Stimulated activated naive B cell treated with anti-CD40 and anti-IgM and Interleukin-4, amounts not matched to agents 10 μg/mL and 1 μg/mL and 100 μg/mL, for 72 hours (primary cell): ENCODE measurements at regions not wholly inside any gene's neighbourhood (a gene's known extent, or its start where the extent isn't known, plus 50 kb on each side); places are given as distances from the start of the nearest gene placed in this dataset.

Experiments used
- ATAC-seq, 2 donors: fragments of 150-1000 bp; cut with Tn5 transposase; replicated peaks; 2 replicates each; pipeline ENCODE4 v1.10.0; 2021; ENCODE audit warnings: moderate library complexity in 1 of 2
- DNase-seq: peaks from one replicate; pipeline ENCODE4 v3.0.0; 2021
- H3K27ac Mint-ChIP-seq: one replicate; pipeline ENCODE4 v1.8.0; 2022; ENCODE audit warnings: mild to moderate bottlenecking, mixed read lengths
- H3K27me3 Mint-ChIP-seq, 2 donors: one replicate each; pipeline ENCODE4 v1.8.0; 2022; ENCODE audit warnings: mixed read lengths in 2 of 2
- H3K36me3 Mint-ChIP-seq, 2 donors: one replicate each; pipeline ENCODE4 v1.8.0; 2022; ENCODE audit warnings: mixed read lengths in 2 of 2, mild to moderate bottlenecking in 1 of 2
- H3K4me1 Mint-ChIP-seq, 2 donors: one replicate each; pipeline ENCODE4 v1.8.0; 2022; ENCODE audit warnings: mixed read lengths in 2 of 2, mild to moderate bottlenecking in 1 of 2
- H3K4me3 Mint-ChIP-seq, 2 donors: one replicate each; pipeline ENCODE4 v1.8.0; 2022; ENCODE audit warnings: mild to moderate bottlenecking in 2 of 2, mixed read lengths in 2 of 2, moderate library complexity in 1 of 2
- H3K9me3 Mint-ChIP-seq, 2 donors: one replicate each; pipeline ENCODE4 v1.8.0; 2022; ENCODE audit warnings: mixed read lengths in 2 of 2, mild to moderate bottlenecking in 1 of 2

GRCh38 chr12:58567189-58567588 is 353.1 kb downstream of the LRIG3 start:
- no peaks in the 10 kb centered on the region for H3K27me3 Mint-ChIP-seq
- no peaks in the 10 kb centered on the region for H3K4me1 Mint-ChIP-seq
- ATAC-seq (no peak), DNase-seq (no peak)
- H3K9me3 Mint-ChIP-seq: peaks cover 5% of the 10 kb centered on the region in 2 donors
- H3K4me3 Mint-ChIP-seq: no peak overlapping the region
- no peaks in the 10 kb centered on the region for H3K36me3 Mint-ChIP-seq
- no peak overlapping the region for H3K27ac Mint-ChIP-seq

GRCh38 chr12:58570411-58570810 is 349.9 kb downstream of the LRIG3 start:
- Mint-ChIP-seq H3K4me3 (no peak overlapping the region), H3K9me3 (peaks cover 5% of the 10 kb centered on the region in 2 donors), H3K4me1 (no peaks in the 10 kb centered on the region), H3K27ac (no peak overlapping the region), H3K27me3 (no peaks in the 10 kb centered on the region), H3K36me3 (no peaks in the 10 kb centered on the region)
- DNase-seq: no peak
- no peak for ATAC-seq

DNA sequence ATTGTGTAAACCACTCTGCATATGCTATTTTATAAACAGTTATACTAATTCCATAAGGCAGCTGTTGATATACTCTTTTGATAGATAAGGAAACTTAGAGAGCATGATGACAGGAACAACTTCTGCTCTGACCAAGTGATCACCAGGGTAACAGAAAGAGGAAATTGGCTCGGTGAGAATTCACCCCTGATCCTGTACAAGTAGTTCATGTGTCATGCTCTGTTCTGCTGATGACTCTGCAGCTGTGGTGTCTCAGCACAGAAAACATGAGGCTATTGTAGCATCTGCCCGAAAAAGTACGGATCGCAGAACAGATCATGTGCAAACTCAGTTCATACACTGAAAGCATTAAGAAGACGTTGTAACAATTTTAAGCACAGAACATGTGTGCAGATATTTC is 345.0 kb downstream of the LRIG3 start:
- H3K4me1 Mint-ChIP-seq: no peaks in the 10 kb centered on the region
- DNase-seq (no peak), ATAC-seq (no peak)

GRCh38 chr12:58576081-58576480 is 344.2 kb downstream of the LRIG3 start:
- ATAC-seq (no peak), DNase-seq (no peak)
- Mint-ChIP-seq H3K27me3 (no peaks in the 10 kb centered on the region), H3K4me3 (no peak overlapping the region), H3K27ac (no peak overlapping the region), H3K36me3 (no peaks in the 10 kb centered on the region), H3K4me1 (no peaks in the 10 kb centered on the region), H3K9me3 (peaks cover 0 to 1% of the 10 kb centered on the region in 2 donors)

More for the DNA sequence above, 345.0 kb downstream of the LRIG3 start:
- H3K4me3 Mint-ChIP-seq: no peak overlapping the region
- no peaks in the 10 kb centered on the region for H3K36me3 Mint-ChIP-seq
- H3K27me3 Mint-ChIP-seq: no peaks in the 10 kb centered on the region
- H3K9me3 Mint-ChIP-seq: peaks cover 0 to 1% of the 10 kb centered on the region in 2 donors
- no peak overlapping the region for H3K27ac Mint-ChIP-seq

DNA sequence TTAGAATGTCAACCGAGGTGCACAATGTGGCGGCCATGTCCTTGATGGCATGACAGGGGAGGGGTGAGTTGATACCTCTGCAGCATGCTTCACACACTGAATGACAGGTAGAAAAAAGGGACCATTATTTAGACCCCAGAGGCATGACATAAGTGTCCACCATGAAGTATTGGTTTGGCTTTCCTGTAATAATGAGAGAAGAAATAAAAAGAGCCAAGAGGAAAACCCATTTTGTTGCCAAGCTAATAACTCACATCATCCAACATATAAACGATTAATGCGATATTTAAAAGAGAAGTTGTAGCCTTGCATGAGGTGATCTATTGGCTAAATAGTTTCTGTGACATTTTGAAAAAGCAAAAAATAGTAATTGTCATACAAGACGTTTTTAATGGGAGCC is 343.4 kb downstream of the LRIG3 start:
- Mint-ChIP-seq H3K4me1 (no peaks in the 10 kb centered on the region), H3K9me3 (peaks cover 0 to 1% of the 10 kb centered on the region in 2 donors), H3K36me3 (no peaks in the 10 kb centered on the region), H3K27me3 (no peaks in the 10 kb centered on the region), H3K4me3 (no peak overlapping the region), H3K27ac (no peak overlapping the region)
- DNase-seq: no peak
- ATAC-seq: no peak

DNA sequence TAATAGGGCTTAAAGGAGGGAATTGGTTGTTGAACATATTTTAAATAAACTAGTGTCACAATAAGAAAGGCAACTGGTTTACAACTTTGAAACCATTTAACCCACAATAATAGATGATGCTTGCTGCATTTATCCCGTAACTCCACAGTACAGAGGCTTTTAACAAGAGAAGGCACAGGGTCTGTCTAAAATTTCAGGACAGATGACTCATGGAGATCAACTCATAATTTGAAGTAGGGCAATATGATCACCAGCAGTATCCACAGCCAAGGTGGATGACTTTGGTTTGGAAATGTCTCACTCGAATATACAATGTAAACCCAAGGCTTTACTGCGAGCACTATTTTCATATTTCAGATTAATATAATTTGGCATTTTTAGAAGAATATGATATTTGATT is 340.2 kb downstream of the LRIG3 start:
- no peak for DNase-seq
- Mint-ChIP-seq H3K9me3 (peaks cover 0 to 1% of the 10 kb centered on the region in 2 donors), H3K4me3 (no peak overlapping the region), H3K27ac (no peak overlapping the region), H3K36me3 (no peaks in the 10 kb centered on the region), H3K27me3 (no peaks in the 10 kb centered on the region), H3K4me1 (no peaks in the 10 kb centered on the region)
- ATAC-seq: no peak

DNA sequence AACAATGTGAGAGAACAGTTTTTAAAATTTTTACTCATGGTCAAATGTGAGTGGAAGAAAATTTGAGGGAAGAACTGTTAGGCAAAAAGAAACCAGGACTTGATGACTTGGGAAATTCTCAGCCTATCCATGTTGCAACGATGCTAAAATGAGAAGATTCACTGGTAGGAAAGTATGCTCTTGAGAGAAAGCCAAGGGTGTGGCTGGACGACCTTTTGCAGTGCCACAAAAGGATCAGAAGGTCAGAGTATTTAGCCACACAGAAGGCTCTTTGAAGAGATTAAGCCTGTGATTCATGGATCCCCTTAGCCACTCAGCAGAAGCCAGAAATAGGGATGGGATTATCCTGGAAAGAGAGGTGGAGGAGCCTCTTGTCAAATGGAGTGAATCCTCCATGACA is 336.8 kb downstream of the LRIG3 start:
- no peak for ATAC-seq
- Mint-ChIP-seq H3K36me3 (no peaks in the 10 kb centered on the region), H3K27ac (no peak overlapping the region), H3K9me3 (no peaks in the 10 kb centered on the region), H3K4me1 (no peaks in the 10 kb centered on the region), H3K4me3 (no peak overlapping the region), H3K27me3 (no peaks in the 10 kb centered on the region)
- DNase-seq: no peak

DNA sequence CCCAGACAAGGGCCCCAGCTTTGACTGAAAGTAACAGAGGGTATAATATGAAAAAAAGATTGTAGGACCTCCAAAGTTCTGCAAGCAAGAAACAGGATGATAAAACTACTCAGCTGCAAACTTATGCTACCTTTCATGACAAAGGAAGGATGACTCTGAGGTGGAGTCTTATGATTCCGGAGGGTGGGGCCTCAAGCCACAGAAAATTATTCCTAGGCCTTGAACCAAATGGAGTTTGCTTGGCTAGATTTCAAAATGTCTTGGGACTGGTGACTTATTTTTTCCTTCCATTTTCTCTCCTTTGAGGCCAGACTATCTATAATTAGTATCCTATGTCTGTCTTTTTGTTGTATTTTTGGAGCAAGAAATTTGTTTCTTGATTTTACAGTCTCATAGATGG is 336.4 kb downstream of the LRIG3 start:
- H3K27ac Mint-ChIP-seq: no peak overlapping the region
- no peaks in the 10 kb centered on the region for H3K27me3 Mint-ChIP-seq
- ATAC-seq (no peak), DNase-seq (no peak)
- no peak overlapping the region for H3K4me3 Mint-ChIP-seq
- no peaks in the 10 kb centered on the region for H3K9me3 Mint-ChIP-seq
- H3K4me1 Mint-ChIP-seq: no peaks in the 10 kb centered on the region
- H3K36me3 Mint-ChIP-seq: no peaks in the 10 kb centered on the region

DNA sequence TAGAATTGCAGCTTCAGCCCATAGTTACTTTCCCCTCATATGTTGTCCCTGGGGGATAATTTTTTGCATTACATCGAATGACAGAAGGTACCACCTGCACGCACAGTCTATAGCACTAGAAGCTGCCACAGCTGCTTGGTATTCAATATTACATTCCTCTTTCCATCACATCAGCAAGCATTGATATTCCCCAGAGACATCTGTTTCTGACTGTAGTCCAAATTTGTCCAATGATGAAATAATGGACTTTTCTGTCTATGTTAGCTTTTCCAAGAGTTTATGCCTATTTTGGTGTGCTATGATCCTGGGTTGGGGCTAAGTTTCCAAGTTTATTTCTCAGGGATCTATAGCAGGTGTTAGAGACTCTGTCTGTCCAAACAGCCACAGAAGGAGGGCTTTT is 335.4 kb downstream of the LRIG3 start:
- H3K27me3 Mint-ChIP-seq: no peaks in the 10 kb centered on the region
- ATAC-seq: no peak
- H3K36me3 Mint-ChIP-seq: no peaks in the 10 kb centered on the region
- no peak for DNase-seq
- no peak overlapping the region for H3K4me3 Mint-ChIP-seq
- no peaks in the 10 kb centered on the region for H3K9me3 Mint-ChIP-seq
- no peaks in the 10 kb centered on the region for H3K4me1 Mint-ChIP-seq
- H3K27ac Mint-ChIP-seq: no peak overlapping the region

DNA sequence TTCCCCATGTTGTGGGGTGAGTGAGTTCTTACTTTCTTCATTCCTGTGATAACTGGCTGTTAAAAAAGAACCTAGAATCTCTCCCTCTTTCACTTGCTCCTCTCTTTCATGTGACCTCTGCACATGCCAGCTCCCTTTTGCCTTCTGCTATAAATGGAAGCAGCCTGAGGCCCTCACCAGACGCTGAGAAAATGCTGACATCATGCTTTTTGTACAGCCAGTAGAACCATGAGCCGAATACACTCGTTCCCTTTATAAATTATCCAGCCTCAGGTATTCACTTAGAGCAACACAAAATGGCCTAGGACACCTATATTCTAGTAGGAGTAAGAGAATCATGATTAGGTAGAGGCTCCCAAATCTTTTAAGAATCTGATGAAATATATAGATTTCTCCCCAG is 333.5 kb downstream of the LRIG3 start:
- Mint-ChIP-seq H3K27ac (no peak overlapping the region), H3K4me1 (no peaks in the 10 kb centered on the region), H3K4me3 (no peak overlapping the region), H3K27me3 (no peaks in the 10 kb centered on the region), H3K36me3 (no peaks in the 10 kb centered on the region), H3K9me3 (no peaks in the 10 kb centered on the region)
- ATAC-seq: no peak
- no peak for DNase-seq

- Mint-ChIP-seq H3K9me3 (no peaks in the 10 kb centered on the region), H3K4me3 (no peak overlapping the region), H3K27ac (no peak overlapping the region), H3K4me1 (no peaks in the 10 kb centered on the region), H3K27me3 (no peaks in the 10 kb centered on the region), H3K36me3 (no peaks in the 10 kb centered on the region)
- DNase-seq (no peak), ATAC-seq (no peak)
Measured at GRCh38 chr12:58588770-58589169, 331.5 kb downstream of the LRIG3 start.

DNA sequence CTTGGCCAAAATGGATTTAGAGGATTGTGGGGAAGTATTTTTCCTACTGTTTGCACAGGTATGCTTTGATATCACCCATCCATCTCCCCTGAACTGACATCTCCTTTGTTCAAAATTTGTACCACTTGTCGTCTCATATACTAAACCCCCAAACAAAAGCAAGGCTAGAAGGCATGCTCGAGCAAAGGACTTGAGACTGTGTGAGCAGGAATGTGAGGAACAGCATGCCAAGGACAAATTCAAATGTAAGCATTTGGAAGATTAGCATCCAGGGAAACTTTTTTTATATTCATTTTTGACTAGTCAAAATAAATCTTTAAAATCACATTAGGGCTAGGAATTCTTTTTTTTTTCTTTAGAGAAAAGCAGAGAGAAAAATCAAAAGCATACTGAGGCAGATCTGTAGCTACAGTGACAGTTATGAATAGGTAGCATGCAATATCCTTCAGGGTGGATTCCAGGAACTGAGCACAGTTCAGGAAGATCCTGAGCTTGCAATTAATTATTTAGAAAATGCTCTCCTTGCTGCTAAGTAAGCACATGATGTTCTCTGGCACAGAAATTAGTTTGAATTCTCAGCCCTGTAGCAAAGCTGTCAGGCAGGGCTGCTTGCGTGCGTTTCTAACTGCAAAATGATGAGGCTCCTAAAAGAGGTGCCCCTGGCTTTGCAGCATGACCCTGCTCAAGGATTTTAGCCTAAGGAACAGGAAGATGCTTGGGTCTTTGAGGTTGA is 327.7 kb downstream of the LRIG3 start:
- DNase-seq: no peak
- no peak for ATAC-seq
- Mint-ChIP-seq H3K4me3 (no peak overlapping the region), H3K27me3 (no peaks in the 10 kb centered on the region), H3K4me1 (no peaks in the 10 kb centered on the region), H3K27ac (no peak overlapping the region), H3K36me3 (no peaks in the 10 kb centered on the region), H3K9me3 (no peaks in the 10 kb centered on the region)

DNA sequence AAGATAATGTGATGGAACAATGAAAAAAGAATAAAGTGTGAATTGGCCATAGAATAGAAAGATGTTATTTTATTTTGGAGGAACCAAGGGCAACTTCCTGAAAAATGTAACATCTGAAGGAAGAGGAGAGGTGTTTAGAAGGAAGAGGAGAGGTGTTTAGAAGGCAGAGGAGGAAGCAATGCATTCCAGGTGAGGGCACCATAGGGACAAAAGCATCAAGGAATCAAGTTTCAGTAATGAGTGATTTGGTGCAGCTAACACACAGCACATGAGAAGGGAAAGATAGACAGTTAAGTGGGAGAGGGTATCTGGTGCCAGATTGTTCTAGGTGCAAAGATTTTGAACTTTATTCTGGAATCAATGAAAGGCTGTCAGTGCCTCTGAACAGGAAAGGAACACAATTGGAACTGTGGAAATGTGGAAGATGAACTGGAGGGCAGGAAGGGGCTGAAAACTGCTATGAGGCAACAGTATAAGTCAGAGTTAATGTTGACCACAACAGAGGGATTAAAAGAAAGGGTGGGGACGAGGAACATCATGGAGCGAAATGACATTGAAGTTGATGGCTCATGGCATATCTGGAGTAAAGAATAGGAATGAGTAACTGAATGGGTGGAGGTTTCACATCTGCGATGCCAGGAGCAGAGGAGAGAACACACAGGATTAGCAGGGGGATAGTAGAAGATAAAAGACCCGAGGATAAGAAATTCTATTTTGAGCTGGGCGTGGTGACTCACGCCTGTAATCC is 326.6 kb downstream of the LRIG3 start:
- Mint-ChIP-seq H3K4me1 (no peaks in the 10 kb centered on the region), H3K9me3 (no peaks in the 10 kb centered on the region), H3K27ac (no peak overlapping the region), H3K27me3 (no peaks in the 10 kb centered on the region), H3K36me3 (no peaks in the 10 kb centered on the region), H3K4me3 (no peak overlapping the region)
- no peak for DNase-seq
- no peak for ATAC-seq

GRCh38 chr12:58596381-58596780 is 323.9 kb downstream of the LRIG3 start:
- Mint-ChIP-seq H3K4me3 (no peak overlapping the region), H3K27me3 (no peaks in the 10 kb centered on the region), H3K36me3 (no peaks in the 10 kb centered on the region), H3K27ac (no peak overlapping the region), H3K9me3 (no peaks in the 10 kb centered on the region), H3K4me1 (no peaks in the 10 kb centered on the region)
- ATAC-seq: no peak
- no peak for DNase-seq

DNA sequence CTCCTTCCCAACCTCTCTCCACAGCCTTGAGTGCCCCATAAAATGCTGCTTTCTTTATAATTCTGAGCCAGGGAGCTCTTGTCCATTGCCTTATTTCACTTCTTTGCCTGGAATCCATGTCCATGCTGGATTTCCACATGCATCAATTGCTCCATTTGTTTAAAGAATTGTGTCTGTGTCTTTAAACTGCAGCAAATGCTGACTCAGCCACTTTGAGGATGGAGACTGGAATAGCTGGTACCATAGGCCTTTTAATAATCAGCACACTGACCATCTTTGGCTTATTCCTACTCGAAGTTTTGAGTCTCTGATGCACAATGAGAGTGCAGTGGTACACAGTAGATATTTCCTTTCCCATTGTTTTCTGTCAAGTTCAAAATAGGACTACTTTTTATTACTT is 318.8 kb downstream of the LRIG3 start:
- no peaks in the 10 kb centered on the region for H3K9me3 Mint-ChIP-seq
- no peak overlapping the region for H3K4me3 Mint-ChIP-seq
- H3K27ac Mint-ChIP-seq: no peak overlapping the region
- H3K27me3 Mint-ChIP-seq: no peaks in the 10 kb centered on the region
- H3K36me3 Mint-ChIP-seq: no peaks in the 10 kb centered on the region
- no peaks in the 10 kb centered on the region for H3K4me1 Mint-ChIP-seq
- DNase-seq (no peak), ATAC-seq (no peak)
